ENCODE measurements at regions not wholly inside any gene's neighbourhood (a gene's known extent, or its start where the extent isn't known, plus 50 kb on each side); places are given as distances from the start of the nearest gene placed in this dataset.

DNA sequence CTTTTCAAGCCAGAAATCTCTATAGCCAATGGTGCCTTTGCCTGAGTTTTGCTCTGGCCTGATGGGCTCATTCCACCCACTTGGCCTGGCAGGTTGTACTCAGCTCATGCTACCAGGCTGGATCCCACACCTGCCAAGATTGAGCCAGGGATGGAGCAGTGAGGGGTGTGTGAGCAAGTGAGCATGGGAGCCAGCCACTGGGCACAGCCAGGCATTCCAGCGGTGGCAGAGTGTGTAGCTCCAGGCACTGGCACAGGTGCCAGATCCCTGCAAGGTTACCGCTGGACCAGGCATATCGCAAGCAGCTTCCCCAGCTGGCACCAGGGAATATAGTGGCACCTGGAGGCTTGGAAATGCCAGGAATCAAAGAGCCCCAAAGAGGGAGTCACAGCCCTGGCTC, 2395.6 kb upstream of the C9orf72 start:
- TF ChIP-seq POLR2A (IDR thresholded peaks at IDR 0.05) (no peak), CTCF (IDR thresholded peaks at IDR 0.05) (no peak)

All from lower leg skin (tissue), 3 donors.